Stomach (tissue), 4 donors: ENCODE measurements at regions not wholly inside any gene's neighbourhood (a gene's known extent, or its start where the extent isn't known, plus 50 kb on each side); places are given as distances from the start of the nearest gene placed in this dataset.

Experiments
- EP300 ChIP-seq: sonication (generic); formaldehyde crosslinking; IDR thresholded peaks from one replicate; pipeline ENCODE4 v1.6.1; 2017; ENCODE audit warnings: antibody characterized with exemption
- POLR2A ChIP-seq, 4 donors: fragments of 450-650 bp; IDR thresholded peaks; one replicate each; pipeline ENCODE4 v1.6.1; 2016; ENCODE audit warnings: antibody characterized with exemption in 4 of 4, control low read depth in 2 of 4, mild to moderate bottlenecking in 1 of 4, moderate library complexity in 1 of 4
- TF ChIP-seq, protein P1 (sequence below), 7 experiments: fragments of 450-650 bp in 4 of 7; fragments of 200-600 bp in 3 of 7; sonication (generic) in 3 of 7; IDR thresholded peaks; one replicate each; pipeline ENCODE4 v1.5.1; 2016 to 2019; ENCODE audit warnings: antibody characterized with exemption in 7 of 7, control low read depth in 2 of 7, mild to moderate bottlenecking in 1 of 7

GRCh38 chr1:29696656-29697390 lies 460.5 kb downstream of the PTPRU start:
- TF ChIP-seq EP300: no peak
- TF ChIP-seq, protein P1, sequence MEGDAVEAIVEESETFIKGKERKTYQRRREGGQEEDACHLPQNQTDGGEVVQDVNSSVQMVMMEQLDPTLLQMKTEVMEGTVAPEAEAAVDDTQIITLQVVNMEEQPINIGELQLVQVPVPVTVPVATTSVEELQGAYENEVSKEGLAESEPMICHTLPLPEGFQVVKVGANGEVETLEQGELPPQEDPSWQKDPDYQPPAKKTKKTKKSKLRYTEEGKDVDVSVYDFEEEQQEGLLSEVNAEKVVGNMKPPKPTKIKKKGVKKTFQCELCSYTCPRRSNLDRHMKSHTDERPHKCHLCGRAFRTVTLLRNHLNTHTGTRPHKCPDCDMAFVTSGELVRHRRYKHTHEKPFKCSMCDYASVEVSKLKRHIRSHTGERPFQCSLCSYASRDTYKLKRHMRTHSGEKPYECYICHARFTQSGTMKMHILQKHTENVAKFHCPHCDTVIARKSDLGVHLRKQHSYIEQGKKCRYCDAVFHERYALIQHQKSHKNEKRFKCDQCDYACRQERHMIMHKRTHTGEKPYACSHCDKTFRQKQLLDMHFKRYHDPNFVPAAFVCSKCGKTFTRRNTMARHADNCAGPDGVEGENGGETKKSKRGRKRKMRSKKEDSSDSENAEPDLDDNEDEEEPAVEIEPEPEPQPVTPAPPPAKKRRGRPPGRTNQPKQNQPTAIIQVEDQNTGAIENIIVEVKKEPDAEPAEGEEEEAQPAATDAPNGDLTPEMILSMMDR (IDR thresholded peaks at IDR 0.05): no peak
- no peak for TF ChIP-seq POLR2A (IDR thresholded peaks at IDR 0.05)
